ENCODE measurements at regions not wholly inside any gene's neighbourhood (a gene's known extent, or its start where the extent isn't known, plus 50 kb on each side); places are given as distances from the start of the nearest gene placed in this dataset.

DNA sequence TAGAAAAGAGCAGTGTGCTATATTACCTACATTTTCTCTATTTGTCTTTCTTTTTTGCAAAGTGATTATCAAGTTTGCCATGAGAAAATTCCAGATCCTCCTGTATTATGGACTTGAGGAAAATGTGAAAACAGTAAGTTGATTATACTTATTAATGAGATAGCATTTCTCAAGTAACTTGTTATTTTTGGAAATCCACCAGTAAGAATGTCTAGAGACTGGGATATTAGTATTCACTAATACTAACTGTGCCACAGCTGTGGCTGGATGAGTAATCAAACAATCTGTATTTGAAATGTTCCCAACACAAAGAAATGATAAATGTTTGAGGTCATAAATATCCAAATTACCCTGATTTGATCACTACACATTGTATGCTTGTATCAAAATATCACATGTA lies 147.0 kb upstream of the CTSO start:
- DNase-seq (ENCODE audit: low spot score): no peak

DNA sequence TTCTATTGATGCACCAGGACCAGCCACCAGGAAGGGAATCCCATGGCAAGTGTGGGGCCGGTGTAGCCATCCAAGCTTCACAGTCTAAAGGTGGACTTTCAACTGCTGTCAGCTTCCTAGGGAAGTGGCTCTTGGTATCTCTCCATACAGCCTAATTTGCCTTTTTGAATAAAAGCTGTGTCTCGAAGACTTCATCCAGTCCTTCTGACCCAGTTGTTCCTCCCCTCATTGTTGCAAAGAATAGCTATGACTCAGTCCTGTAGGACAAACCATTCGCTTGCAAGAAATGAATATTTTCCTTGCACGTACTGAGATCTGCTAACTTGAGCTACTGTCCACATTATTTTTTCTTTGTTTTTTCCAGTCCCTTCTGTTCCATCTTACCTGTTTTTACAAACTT lies 145.1 kb upstream of the CTSO start:
- no peak for DNase-seq (ENCODE audit: low spot score)

DNA sequence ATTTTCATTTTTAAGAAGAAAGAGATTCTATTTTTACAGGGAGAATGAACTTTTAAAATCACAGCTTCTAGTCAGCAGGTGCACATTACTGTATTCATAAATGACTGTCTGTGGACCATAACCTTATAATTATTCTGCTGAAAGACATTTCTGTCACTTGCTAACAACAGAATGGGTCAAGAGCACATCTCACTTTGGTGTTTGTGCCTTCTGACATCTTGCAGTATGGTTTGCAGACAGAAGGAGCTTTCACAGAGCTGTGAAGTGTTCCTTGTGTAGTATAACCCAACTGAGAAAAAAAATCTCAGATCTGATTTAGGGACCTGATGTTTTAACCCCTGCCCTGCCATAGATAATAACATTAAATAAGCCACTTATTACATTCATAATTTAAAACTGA lies 131.4 kb upstream of the CTSO start:
- no peak for DNase-seq (ENCODE audit: low spot score)

DNA sequence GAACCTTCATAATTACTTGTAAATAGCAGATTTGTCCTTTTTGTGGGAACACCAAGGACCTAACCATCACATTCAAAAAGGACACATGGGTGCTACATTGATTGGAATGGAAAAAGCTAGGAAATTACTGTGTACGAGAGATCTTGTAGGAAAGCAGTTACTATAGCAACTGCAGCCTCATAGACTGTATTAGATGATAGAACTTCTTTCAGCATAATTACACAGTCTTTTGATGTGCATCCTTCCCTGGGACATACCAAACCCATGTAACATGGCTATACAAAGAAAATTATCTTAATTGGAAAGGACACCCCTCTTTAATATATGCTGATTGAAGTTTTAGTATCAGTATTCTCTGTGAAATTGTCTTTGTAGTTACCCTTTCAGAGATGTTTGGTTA lies 130.7 kb upstream of the CTSO start:
- DNase-seq (ENCODE audit: low spot score): no peak

DNA sequence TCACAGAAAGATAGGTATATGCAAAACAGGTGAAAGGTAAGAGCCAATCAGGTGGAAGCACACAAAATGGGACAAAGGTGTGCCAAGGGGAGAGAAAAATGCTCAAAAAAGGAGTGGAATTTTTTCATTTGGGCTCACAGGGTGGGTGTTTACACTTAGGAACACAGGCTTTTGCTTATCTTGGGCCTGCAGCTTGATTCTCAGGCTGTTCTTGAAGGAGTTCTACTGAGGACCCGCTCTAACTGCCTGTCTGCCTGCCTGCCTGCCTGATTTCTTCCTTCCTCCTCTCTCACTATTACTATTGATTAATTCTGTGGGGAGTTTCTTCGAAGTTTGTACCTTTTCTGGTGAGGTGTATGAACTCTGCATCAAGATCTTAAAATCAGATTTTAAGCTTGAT lies 120.3 kb upstream of the CTSO start:
- no peak for DNase-seq (ENCODE audit: low spot score)

DNA sequence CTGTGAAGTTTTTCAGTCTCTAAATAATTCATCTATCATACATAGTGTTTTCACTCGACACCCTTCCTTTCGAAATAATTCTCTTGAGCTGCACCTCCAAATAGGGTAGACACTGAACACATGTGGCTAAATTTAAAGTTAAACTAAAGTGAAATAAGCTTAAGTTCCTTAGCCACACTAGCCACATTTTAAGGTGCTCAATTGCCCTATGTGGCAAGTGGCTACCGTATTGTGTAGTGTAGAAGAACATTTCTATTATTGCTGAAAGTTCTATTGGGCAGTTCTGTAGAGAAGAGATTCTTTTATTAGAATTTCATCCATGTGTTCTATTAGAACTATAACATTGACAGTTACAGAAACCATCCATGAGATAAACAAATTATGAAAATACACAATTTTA lies 107.0 kb upstream of the CTSO start:
- DNase-seq (ENCODE audit: low spot score): no peak

DNA sequence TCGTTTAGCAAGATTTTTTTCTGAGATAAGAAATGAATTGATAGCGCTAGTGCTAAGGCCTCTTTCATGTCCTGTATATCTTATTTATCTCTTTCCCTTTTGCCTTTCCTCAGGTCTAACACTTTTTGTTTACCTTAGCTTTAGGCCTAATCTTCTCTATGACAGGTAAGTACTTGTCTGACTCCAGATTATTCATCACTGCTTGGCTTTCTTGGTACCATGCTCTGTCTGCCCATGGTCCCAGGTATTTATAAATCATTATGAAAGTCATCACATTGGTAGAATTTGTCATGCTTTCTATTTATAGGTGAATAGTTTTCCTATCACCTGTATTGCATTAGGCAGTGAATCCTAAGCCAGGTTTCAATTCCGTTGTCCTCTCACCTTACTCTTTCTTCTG lies 99.5 kb upstream of the CTSO start:
- no peak for DNase-seq (ENCODE audit: low spot score)

DNA sequence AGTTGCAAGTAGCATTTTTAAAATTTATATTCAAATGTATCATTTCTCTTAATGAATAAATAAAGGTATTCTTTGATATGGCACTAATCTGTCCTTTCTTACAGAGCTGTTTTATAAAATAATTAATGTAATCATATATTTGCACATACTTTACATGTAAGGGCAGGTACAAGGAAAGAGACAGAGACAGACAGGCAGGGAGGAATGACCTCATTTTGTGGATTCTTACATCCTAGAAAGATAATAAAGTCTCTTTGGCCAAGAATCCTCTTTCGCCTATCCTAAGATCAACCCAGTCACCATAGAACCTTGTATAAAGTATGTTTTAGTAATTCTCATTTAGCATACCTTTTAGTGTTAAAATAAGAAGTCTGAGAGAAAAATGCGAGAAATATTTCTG lies 98.5 kb upstream of the CTSO start:
- no peak for DNase-seq (ENCODE audit: low spot score)

DNA sequence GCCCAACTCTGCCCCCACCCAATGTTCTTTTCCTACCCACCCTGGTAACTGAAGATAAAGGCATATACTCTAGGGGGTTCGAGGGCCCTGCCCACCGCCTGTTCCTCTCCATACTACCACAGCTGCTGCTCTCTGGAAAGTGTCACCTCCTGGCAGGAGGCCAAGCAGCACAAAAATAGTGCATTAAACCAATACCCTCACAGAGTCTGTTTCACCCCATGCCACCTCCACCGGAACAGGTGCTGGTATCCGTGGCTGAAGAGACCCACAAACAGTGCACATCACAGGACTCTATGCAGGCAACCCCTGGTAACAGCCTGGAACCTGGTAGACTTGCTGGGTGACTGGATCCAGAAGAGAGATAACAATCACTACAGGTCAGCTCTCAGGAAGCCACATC lies 85.1 kb upstream of the CTSO start:
- DNase-seq (ENCODE audit: low spot score): no peak

DNA sequence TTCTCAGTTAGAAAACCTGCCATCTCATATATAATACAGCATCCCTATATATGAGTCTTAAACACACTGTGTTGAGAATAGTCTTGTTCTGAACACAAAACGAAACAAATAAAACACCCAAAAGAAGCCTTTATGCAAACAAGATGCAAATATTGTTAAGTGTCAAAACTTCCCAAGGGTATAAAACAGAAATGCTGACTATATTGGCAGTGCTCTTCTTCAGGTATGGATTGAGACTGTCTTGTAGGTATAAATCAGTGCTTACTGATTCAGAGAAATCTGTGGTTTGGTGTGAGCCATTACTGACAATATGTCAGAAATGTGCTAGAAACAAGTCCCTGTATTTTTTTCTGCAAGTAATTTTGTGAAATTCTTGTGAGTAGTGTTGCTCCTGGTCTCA lies 82.8 kb upstream of the CTSO start:
- no peak for DNase-seq (ENCODE audit: low spot score)

DNA sequence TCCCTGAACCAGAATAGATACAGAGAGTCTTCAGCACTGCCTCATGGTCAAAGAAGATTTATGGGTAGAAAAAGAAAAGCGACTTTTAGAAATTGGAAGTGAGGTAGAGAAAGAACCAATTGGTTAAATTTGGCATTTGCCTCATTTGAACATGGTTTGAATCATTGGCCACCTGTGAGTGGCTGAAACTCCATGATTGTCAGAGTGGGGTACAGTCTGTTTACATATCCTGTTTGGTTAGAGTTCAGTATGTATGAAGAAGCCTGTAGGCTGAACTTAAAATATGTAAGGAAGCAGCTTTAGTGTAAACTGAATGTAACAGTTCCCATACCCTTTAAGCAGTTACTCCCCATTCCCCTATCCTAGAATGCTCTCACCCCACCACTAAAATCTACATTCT lies 76.0 kb upstream of the CTSO start:
- DNase-seq (ENCODE audit: low spot score): no peak

DNA sequence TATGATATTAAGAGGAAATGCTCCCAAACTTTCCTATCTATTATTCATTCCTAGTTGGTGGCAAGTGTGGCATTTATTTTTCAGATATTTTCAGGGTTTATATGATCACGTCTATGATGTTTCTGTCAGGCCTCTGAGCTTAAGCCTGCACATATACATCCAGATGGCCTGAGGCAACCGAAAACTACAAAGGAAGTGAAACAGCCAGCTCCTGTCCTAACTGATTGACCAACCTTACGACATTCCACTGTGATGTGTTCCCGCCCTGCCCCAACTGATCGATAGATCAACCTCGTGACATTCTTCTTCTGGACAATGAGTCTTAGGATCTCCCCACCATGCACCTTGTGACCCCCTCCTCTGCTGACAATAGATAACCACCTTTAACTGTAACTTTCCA lies 67.6 kb upstream of the CTSO start:
- DNase-seq (ENCODE audit: low spot score): no peak

DNA sequence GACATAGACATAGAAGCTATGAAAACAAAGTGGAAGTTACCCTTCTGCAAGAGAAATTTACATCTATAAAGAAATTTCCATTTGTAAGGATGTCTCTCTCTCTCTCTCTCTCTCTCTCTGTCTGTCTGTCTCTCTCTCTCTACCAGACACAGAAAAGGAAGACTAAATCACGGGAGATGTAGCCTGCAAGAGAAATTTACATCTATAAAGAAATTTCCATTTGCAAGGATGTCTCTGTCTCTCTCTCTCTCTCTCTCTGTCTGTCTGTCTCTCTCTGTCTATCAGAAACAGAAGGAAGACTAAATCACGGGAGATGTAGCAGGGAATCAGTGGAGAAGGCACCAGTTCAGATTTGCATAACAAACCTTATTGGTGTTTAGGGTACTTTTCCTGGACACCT lies 65.6 kb upstream of the CTSO start:
- no peak for DNase-seq (ENCODE audit: low spot score)

DNA sequence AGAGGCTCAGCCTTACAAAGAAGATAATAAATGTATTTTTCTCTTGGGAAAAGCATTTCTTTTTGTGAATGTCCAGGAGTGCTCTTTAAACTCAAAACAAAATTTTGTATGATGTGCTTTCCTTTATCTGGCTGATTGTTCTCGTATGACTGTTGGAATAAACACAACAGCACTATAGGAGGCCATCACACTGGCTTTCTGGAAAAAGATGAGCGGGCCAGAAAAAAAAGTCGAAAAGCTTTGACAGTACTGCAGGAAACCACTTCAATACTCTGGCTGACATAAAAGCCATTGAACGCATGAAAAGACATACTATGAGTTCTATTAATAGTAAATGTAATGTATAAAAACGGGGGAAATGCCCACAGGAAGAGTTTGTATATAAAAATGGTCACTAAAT lies 64.7 kb upstream of the CTSO start:
- no peak for DNase-seq (ENCODE audit: low spot score)

DNA sequence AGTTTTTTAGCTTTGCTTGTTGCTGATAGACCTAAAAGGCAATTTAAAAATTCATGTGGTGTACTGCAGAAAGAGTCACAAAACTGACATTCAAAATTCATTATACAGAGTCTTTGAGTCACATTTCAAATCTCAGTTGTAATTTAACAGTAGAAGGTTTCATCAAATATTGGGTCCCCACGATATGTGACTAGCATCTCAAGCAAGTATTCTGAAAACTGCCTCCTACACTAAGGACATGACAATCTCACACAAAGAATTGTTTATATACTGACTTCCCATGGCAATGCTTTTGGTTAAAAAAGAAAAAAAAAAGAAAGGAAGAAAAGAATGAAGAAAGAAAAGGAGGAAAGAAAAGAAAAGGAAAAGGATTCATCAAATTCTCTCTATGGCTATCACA lies 62.1 kb upstream of the CTSO start:
- no peak for DNase-seq (ENCODE audit: low spot score)

DNA sequence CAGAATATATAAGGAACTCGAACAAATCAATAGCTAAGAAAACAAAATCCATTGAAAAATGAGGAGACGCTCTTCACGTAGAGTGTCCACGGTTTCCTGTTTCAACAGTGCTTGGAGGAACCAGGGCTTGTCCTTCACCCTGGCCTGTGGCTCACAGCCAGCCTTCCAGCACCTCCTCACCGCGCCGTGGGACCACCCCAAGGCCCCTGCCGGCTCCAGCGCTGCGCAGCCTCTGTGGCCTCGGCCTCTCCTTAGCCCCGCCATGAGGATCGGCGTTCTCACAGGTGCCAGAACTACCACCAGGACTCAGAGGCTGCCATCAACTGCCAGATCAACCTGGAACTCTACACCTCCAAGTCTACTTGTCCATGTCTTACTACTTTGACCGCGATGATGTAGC lies 52.5 kb upstream of the CTSO start:
- no peak for DNase-seq (ENCODE audit: low spot score)
